H9 (cell line): ENCODE measurements at regions not wholly inside any gene's neighbourhood (a gene's known extent, or its start where the extent isn't known, plus 50 kb on each side); places are given as distances from the start of the nearest gene placed in this dataset.
A peak's percentile ranks its signal among the peaks of the same experiment; 100 is the strongest.

Source experiments
- DNase-seq: peaks from one replicate; pipeline ENCODE4 v3.0.0-alpha.2; 2017
- H2AFZ ChIP-seq: one replicate; pipeline ENCODE4 v1.6.1; 2013; ENCODE audit warnings: mild to moderate bottlenecking, low read length, control low read depth, moderate library complexity
- H2AK5ac ChIP-seq: 2 replicates; pipeline ENCODE4 v1.6.1; 2013; ENCODE audit warnings: low read length, control low read depth, mixed read lengths; ENCODE audit not compliant: insufficient read length
- H2BK120ac ChIP-seq: one replicate; pipeline ENCODE4 v1.6.1; 2013; ENCODE audit warnings: low read depth, mild to moderate bottlenecking, low read length, control low read depth, inconsistent platforms; ENCODE audit not compliant: poor library complexity, severe bottlenecking
- H2BK12ac ChIP-seq: 2 replicates; pipeline ENCODE4 v1.6.1; 2013; ENCODE audit warnings: low read length, control low read depth, mixed read lengths, low read depth; ENCODE audit not compliant: insufficient read length
- H2BK15ac ChIP-seq: 2 replicates; pipeline ENCODE4 v1.6.1; 2013; ENCODE audit warnings: low read depth, low read length, control low read depth
- H2BK20ac ChIP-seq: one replicate; pipeline ENCODE4 v1.6.1; 2013; ENCODE audit warnings: low read depth, mild to moderate bottlenecking, low read length, control low read depth, inconsistent platforms; ENCODE audit not compliant: poor library complexity, severe bottlenecking
- H2BK5ac ChIP-seq: 2 replicates; pipeline ENCODE4 v1.6.1; 2013; ENCODE audit warnings: low read length, control low read depth, mixed read lengths; ENCODE audit not compliant: insufficient read length
- H3K14ac ChIP-seq: 2 replicates; pipeline ENCODE4 v1.6.1; 2013; ENCODE audit warnings: low read length, control low read depth; ENCODE audit not compliant: insufficient read depth
- H3K18ac ChIP-seq: 2 replicates; pipeline ENCODE4 v1.6.1; 2013; ENCODE audit warnings: low read depth, mild to moderate bottlenecking, mixed read lengths, low read length, control low read depth; ENCODE audit not compliant: insufficient read length
- H3K23ac ChIP-seq: 2 replicates; pipeline ENCODE4 v1.6.1; 2013; ENCODE audit warnings: low read length, control low read depth, mixed read lengths, low read depth; ENCODE audit not compliant: insufficient read length
- H3K23me2 ChIP-seq: 2 replicates; pipeline ENCODE4 v1.6.1; 2013; ENCODE audit warnings: low read depth, mild to moderate bottlenecking, mixed read lengths, low read length, control low read depth; ENCODE audit not compliant: insufficient read length, poor library complexity, severe bottlenecking
- H3K27ac ChIP-seq: 2 replicates; pipeline ENCODE4 v1.5.1; 2013; ENCODE audit warnings: low read length, control low read depth, mixed read lengths, low read depth; ENCODE audit not compliant: insufficient read length
- H3K27me3 ChIP-seq: 2 replicates; pipeline ENCODE4 v1.6.1; 2013; ENCODE audit warnings: low read length, control low read depth, inconsistent platforms; ENCODE audit not compliant: insufficient read depth
- H3K4ac ChIP-seq: 2 replicates; pipeline ENCODE4 v1.6.1; 2013; ENCODE audit warnings: low read depth, mild to moderate bottlenecking, control low read depth, inconsistent platforms, low read length, moderate library complexity
- H3K4me1 ChIP-seq: 2 replicates; pipeline ENCODE4 v1.6.1; 2013; ENCODE audit warnings: low read length, control low read depth, inconsistent platforms; ENCODE audit not compliant: insufficient read depth
- H3K4me2 ChIP-seq: 2 replicates; pipeline ENCODE4 v1.6.1; 2013; ENCODE audit warnings: low read length, control low read depth, mixed read lengths; ENCODE audit not compliant: insufficient read length, insufficient read depth
- H3K56ac ChIP-seq: 2 replicates; pipeline ENCODE4 v1.6.1; 2013; ENCODE audit warnings: low read depth, mild to moderate bottlenecking, mixed read lengths, low read length, control low read depth; ENCODE audit not compliant: insufficient read length
- H3K79me1 ChIP-seq: 2 replicates; pipeline ENCODE4 v1.6.1; 2013; ENCODE audit warnings: low read depth, mild to moderate bottlenecking, moderate library complexity, low read length, control low read depth, inconsistent platforms; ENCODE audit not compliant: insufficient read depth, poor library complexity, severe bottlenecking
- H3K79me2 ChIP-seq: 2 replicates; pipeline ENCODE4 v1.6.1; 2013; ENCODE audit warnings: low read length, control low read depth, inconsistent platforms; ENCODE audit not compliant: insufficient read depth
- H3K9ac ChIP-seq: 2 replicates; pipeline ENCODE4 v1.6.1; 2013; ENCODE audit warnings: low read length, control low read depth, mixed read lengths; ENCODE audit not compliant: insufficient read length; ENCODE audit errors: extremely low read depth
- H3K9me3 ChIP-seq: one replicate; pipeline ENCODE4 v1.6.1; 2013; ENCODE audit warnings: low read depth, low read length, inconsistent platforms; ENCODE audit not compliant: control insufficient read depth
- H3T11ph ChIP-seq: one replicate; pipeline ENCODE4 v1.6.1; 2013; ENCODE audit warnings: mild to moderate bottlenecking, low read length, control low read depth, inconsistent platforms
- H4K20me1 ChIP-seq: one replicate; pipeline ENCODE4 v1.6.1; 2013; ENCODE audit not compliant: control insufficient read depth, insufficient read length, insufficient read depth
- H4K5ac ChIP-seq: 2 replicates; pipeline ENCODE4 v1.6.1; 2013; ENCODE audit warnings: low read depth, mild to moderate bottlenecking, mixed read lengths, low read length, control low read depth; ENCODE audit not compliant: insufficient read length
- H4K8ac ChIP-seq: replicated peaks from 2 replicates; pipeline ENCODE4 v1.6.1; 2013; ENCODE audit warnings: low read length, control low read depth, mixed read lengths, low read depth; ENCODE audit not compliant: insufficient read length
- H4K91ac ChIP-seq: 2 replicates; pipeline ENCODE4 v1.6.1; 2013; ENCODE audit warnings: low read depth, mild to moderate bottlenecking, moderate library complexity, mixed read lengths, low read length, control low read depth; ENCODE audit not compliant: insufficient read length
- H3K27ac Mint-ChIP-seq, 3 experiments: 2 replicates in 2 of 3; 3 replicates in 1 of 3; pipeline ENCODE4 v1.8.0; 2020 to 2021; ENCODE audit warnings: mixed read lengths in 3 of 3, mild to moderate bottlenecking in 1 of 3, moderate library complexity in 1 of 3
- H3K27me3 Mint-ChIP-seq: 2 replicates; pipeline ENCODE4 v1.8.0; 2021; ENCODE audit warnings: low read depth, mild to moderate bottlenecking, moderate library complexity, mixed read lengths
- H3K36me3 Mint-ChIP-seq, 3 experiments: 2 replicates in 2 of 3; 3 replicates in 1 of 3; pipeline ENCODE4 v1.8.0; 2020 to 2021; ENCODE audit warnings: low read depth in 3 of 3, mixed read lengths in 3 of 3; ENCODE audit not compliant: insufficient read depth in 1 of 3
- H3K4me1 Mint-ChIP-seq, 2 experiments: 2 replicates each; pipeline ENCODE4 v1.8.0; 2020; ENCODE audit warnings: mixed read lengths in 2 of 2
- H3K4me3 Mint-ChIP-seq, 2 experiments: 2 replicates in 1 of 2; 3 replicates in 1 of 2; pipeline ENCODE4 v1.8.0; 2020 to 2021; ENCODE audit warnings: mild to moderate bottlenecking in 2 of 2, mixed read lengths in 2 of 2, moderate library complexity in 1 of 2
- H3K9me3 Mint-ChIP-seq, 2 experiments: 2 replicates in 1 of 2; 3 replicates in 1 of 2; pipeline ENCODE4 v1.8.0; 2020; ENCODE audit warnings: mild to moderate bottlenecking in 2 of 2, mixed read lengths in 2 of 2, moderate library complexity in 1 of 2
- CTCF ChIP-seq: fragments of 200-600 bp; sonication (generic); conservative IDR thresholded peaks from 3 replicates; pipeline ENCODE4 v1.8.0; 2021; ENCODE audit warnings: antibody characterized with exemption, mild to moderate bottlenecking
- WGBS: extraction: QIAGEN DNeasy Blood & Tissue Kit; methylation state at CpG from one replicate; pipeline ENCODE4 v1.1.7; 2013; ENCODE audit warnings: missing lambda C conversion rate, low lambda C conversion rate, mixed read lengths; ENCODE audit not compliant: insufficient read length; ENCODE audit errors: extremely low coverage; 5-methylcytosine and 5-hydroxymethylcytosine counted together

GRCh38 chr4:135210341-135210740 lies 1008.8 kb upstream of the PABPC4L start:
- H3K4me2 ChIP-seq: no peak overlapping the region
- DNase-seq: no peak
- no peak overlapping the region for H2BK5ac ChIP-seq
- no peaks in the 10 kb centered on the region for H3K27me3 ChIP-seq
- H2AFZ ChIP-seq: no peak overlapping the region
- no peaks in the 10 kb centered on the region for H3K9me3 ChIP-seq
- no peak overlapping the region for H2BK20ac ChIP-seq
- no peak overlapping the region for H4K91ac ChIP-seq
- H3K27ac ChIP-seq: no peak overlapping the region
- no peak overlapping the region for H2AK5ac ChIP-seq
- H3K14ac ChIP-seq: no peak overlapping the region
- no peaks in the 10 kb centered on the region for H3K4me1 ChIP-seq
- Mint-ChIP-seq H3K4me1 (peaks cover 9 to 12% of the 10 kb centered on the region in 2 experiments), H3K4me3 (no peak overlapping the region), H3K27me3 (no peaks in the 10 kb centered on the region), H3K36me3 (no peaks in the 10 kb centered on the region), H3K9me3 (no peaks in the 10 kb centered on the region), H3K27ac (peak overlapping the region in 2 of 3 experiments; percentile 9 to 81; a peak in 4 of 7 replicates)
- no peak overlapping the region for H2BK15ac ChIP-seq
- H4K5ac ChIP-seq: no peak overlapping the region
- H3K9ac ChIP-seq: peak overlapping the region; percentile 14
- H3K79me1 ChIP-seq: no peaks in the 10 kb centered on the region
- H2BK12ac ChIP-seq: no peak overlapping the region
- H4K8ac ChIP-seq: no peak overlapping the region
- no peak overlapping the region for H3K4ac ChIP-seq
- no peak overlapping the region for H3K56ac ChIP-seq
- H3K18ac ChIP-seq: no peak overlapping the region
- H3K79me2 ChIP-seq: no peaks in the 10 kb centered on the region
- no peak overlapping the region for H2BK120ac ChIP-seq
- no peak overlapping the region for H3T11ph ChIP-seq
- no peak for TF ChIP-seq CTCF
- H3K23ac ChIP-seq: no peak overlapping the region
- WGBS: no CpG with 5 or more reads among the region's 5 CpGs
- H3K23me2 ChIP-seq: no peaks in the 10 kb centered on the region
- H4K20me1 ChIP-seq: no peaks in the 10 kb centered on the region
